HG02884 (cell line): ENCODE measurements at regions not wholly inside any gene's neighbourhood (a gene's known extent, or its start where the extent isn't known, plus 50 kb on each side); places are given as distances from the start of the nearest gene placed in this dataset.
"Not testable (repeated sequence)": the region's sequence is repeated elsewhere in the genome, so short reads cannot be mapped to it uniquely, and the experiment has no call there.

Experiments
- ATAC-seq: cut with Tn5 transposase; IDR thresholded peaks from one replicate; pipeline ENCODE4 v1.9.1; 2021; ENCODE audit warnings: mild to moderate bottlenecking, moderate library complexity; ENCODE audit not compliant: unreplicated experiment

GRCh38 chr2:41137031-41137430 lies 685.1 kb upstream of the SLC8A1 start:
- ATAC-seq, result no peak

- no peak for ATAC-seq
Measured at GRCh38 chr2:41141146-41141791, 689.4 kb upstream of the SLC8A1 start.

- ATAC-seq, result no peak
Measured at GRCh38 chr2:41142478-41142877, 690.6 kb upstream of the SLC8A1 start.

GRCh38 chr2:41145066-41145465 lies 693.2 kb upstream of the SLC8A1 start:
- ATAC-seq, result no peak

- no peak for ATAC-seq
Measured at GRCh38 chr2:41149054-41149453, 697.2 kb upstream of the SLC8A1 start.

- no peak for ATAC-seq
Measured at GRCh38 chr2:41151746-41152145, 699.9 kb upstream of the SLC8A1 start.

GRCh38 chr2:41152318-41152717 lies 700.4 kb upstream of the SLC8A1 start:
- ATAC-seq, result no peak

GRCh38 chr2:41160439-41160838 lies 708.5 kb upstream of the SLC8A1 start:
- ATAC-seq, result no peak

- ATAC-seq, result no peak
Measured at GRCh38 chr2:41167014-41167413, 715.1 kb upstream of the SLC8A1 start.

GRCh38 chr2:41169744-41170143 lies 717.9 kb upstream of the SLC8A1 start:
- ATAC-seq, result no peak

- ATAC-seq, result no peak
Measured at GRCh38 chr2:41170589-41170988, 718.7 kb upstream of the SLC8A1 start.

- ATAC-seq, result no peak
Measured at GRCh38 chr2:41180387-41180786, 728.5 kb upstream of the SLC8A1 start.

GRCh38 chr2:41182961-41183360 lies 731.1 kb upstream of the SLC8A1 start:
- ATAC-seq, result no peak

GRCh38 chr2:41187376-41188122 lies 735.7 kb upstream of the SLC8A1 start:
- ATAC-seq, result no peak

GRCh38 chr2:41194230-41194629 lies 742.3 kb upstream of the SLC8A1 start:
- no peak for ATAC-seq

GRCh38 chr2:41197781-41198180 lies 745.9 kb upstream of the SLC8A1 start:
- ATAC-seq, result no peak

GRCh38 chr2:41199334-41199733 lies 747.4 kb upstream of the SLC8A1 start:
- no peak for ATAC-seq

GRCh38 chr2:41204315-41204714 lies 752.4 kb upstream of the SLC8A1 start:
- no peak for ATAC-seq

GRCh38 chr2:41206004-41206403 lies 754.1 kb upstream of the SLC8A1 start:
- no peak for ATAC-seq

- no peak for ATAC-seq
Measured at GRCh38 chr2:41207578-41207977, 755.7 kb upstream of the SLC8A1 start.

GRCh38 chr2:41210030-41210429 lies 758.1 kb upstream of the SLC8A1 start:
- ATAC-seq, result not testable (repeated sequence)

GRCh38 chr2:41216978-41217377 lies 765.1 kb upstream of the SLC8A1 start:
- ATAC-seq, result no peak

GRCh38 chr2:41222593-41222992 lies 770.7 kb upstream of the SLC8A1 start:
- no peak for ATAC-seq
